Keratinocyte (primary cell): ENCODE measurements at regions not wholly inside any gene's neighbourhood (a gene's known extent, or its start where the extent isn't known, plus 50 kb on each side); places are given as distances from the start of the nearest gene placed in this dataset.

ENCODE experiments used
- DNase-seq: peaks from one replicate; pipeline ENCODE4 v3.0.0-alpha.2; 2011; ENCODE audit warnings: low read depth, missing footprints, low spot score
- FAIRE-seq: peaks from 2 replicates; lab custom pipeline; 2011; peaks lifted over from hg19 to GRCh38; lab: Jason Lieb, UNC
- H2AFZ ChIP-seq: 2 replicates; pipeline ENCODE4 v1.6.0; 2012; ENCODE audit warnings: low read length, control low read depth, inconsistent platforms; ENCODE audit not compliant: control insufficient read depth
- H3K27ac ChIP-seq: 2 replicates; pipeline ENCODE4 v1.5.1; 2011; ENCODE audit warnings: low read length; ENCODE audit not compliant: control insufficient read depth, insufficient read depth
- H3K27me3 ChIP-seq: 3 replicates; pipeline ENCODE4 v1.6.0; 2011; ENCODE audit warnings: low read length; ENCODE audit not compliant: control insufficient read depth, insufficient read depth; ENCODE audit errors: extremely low read depth
- H3K36me3 ChIP-seq, 2 experiments: 2 replicates in 1 of 2; 3 replicates in 1 of 2; pipeline ENCODE4 v1.5.1; 2011; ENCODE audit warnings: low read length in 2 of 2, mild to moderate bottlenecking in 1 of 2; ENCODE audit not compliant: control insufficient read depth in 2 of 2, insufficient read depth in 2 of 2; ENCODE audit errors: extremely low read depth in 1 of 2
- H3K4me1 ChIP-seq: 3 replicates; pipeline ENCODE4 v1.5.1; 2011; ENCODE audit warnings: low read length; ENCODE audit not compliant: control insufficient read depth, insufficient read depth; ENCODE audit errors: extremely low read depth
- H3K4me2 ChIP-seq: 3 replicates; pipeline ENCODE4 v1.6.0; 2011; ENCODE audit warnings: low read depth, low read length; ENCODE audit not compliant: control insufficient read depth, insufficient read depth; ENCODE audit errors: extremely low read depth
- H3K4me3 ChIP-seq, 3 experiments: fragments of 200-600 bp in 1 of 3; sonication (generic) in 1 of 3; 2 replicates in 2 of 3; 3 replicates in 1 of 3; pipeline ENCODE4 v1.5.1; 2011 to 2016; ENCODE audit warnings: low read length in 3 of 3, mild to moderate bottlenecking in 3 of 3, control low read depth in 2 of 3, inconsistent platforms in 1 of 3, low read depth in 1 of 3, mixed read lengths in 1 of 3, mixed run types in 1 of 3, moderate library complexity in 1 of 3; ENCODE audit not compliant: control insufficient read depth in 2 of 3, insufficient read depth in 2 of 3; ENCODE audit errors: extremely low read depth in 1 of 3
- H3K79me2 ChIP-seq: 2 replicates; pipeline ENCODE4 v1.6.0; 2012; ENCODE audit warnings: low read length; ENCODE audit not compliant: control insufficient read depth, insufficient read depth
- H3K9ac ChIP-seq: 3 replicates; pipeline ENCODE4 v1.6.0; 2011; ENCODE audit warnings: low read length; ENCODE audit not compliant: control insufficient read depth, insufficient read depth; ENCODE audit errors: extremely low read depth
- H3K9me1 ChIP-seq: 3 replicates; pipeline ENCODE4 v1.6.0; 2011; ENCODE audit warnings: low read length; ENCODE audit not compliant: control insufficient read depth, insufficient read depth; ENCODE audit errors: extremely low read depth
- H3K9me3 ChIP-seq: 2 replicates; pipeline ENCODE4 v1.5.1; 2012; ENCODE audit warnings: low read depth, low read length; ENCODE audit not compliant: control insufficient read depth
- H4K20me1 ChIP-seq: 3 replicates; pipeline ENCODE4 v1.6.0; 2011; ENCODE audit warnings: low read length; ENCODE audit not compliant: control insufficient read depth, insufficient read depth; ENCODE audit errors: extremely low read depth
- CTCF ChIP-seq, 3 experiments: IDR thresholded peaks in 1 of 3; conservative IDR thresholded peaks in 1 of 3; optimal IDR thresholded peaks in 1 of 3; 2 replicates in 2 of 3; 3 replicates in 1 of 3; pipeline versions ENCODE3 to v1.5.1; 2011; ENCODE audit warnings: low read length in 3 of 3, mild to moderate bottlenecking in 3 of 3, moderate library complexity in 2 of 3, control low read depth in 1 of 3, inconsistent platforms in 1 of 3; ENCODE audit not compliant: insufficient read depth in 2 of 3; ENCODE audit errors: extremely low read depth in 1 of 3
- EZH2 ChIP-seq: IDR thresholded peaks from one replicate; pipeline ENCODE4 v1.6.1; 2012; ENCODE audit warnings: inconsistent platforms, mild to moderate bottlenecking, low read length, moderate library complexity
- dilution Hi-C: fragments of 300-500 bp; cut with MboI; formaldehyde crosslinking; loops from one replicate; pipeline ENCODE4 v1.7.0; 2020; ENCODE audit warnings: low sequenced_read_pairs; ENCODE audit not compliant: extremely low pct_ligation_motif_present

GRCh38 chr2:8378016-8378810 is 303.6 kb upstream of the ID2 start:
- H3K4me2 ChIP-seq = no peak overlapping the region
- no peaks in the 10 kb centered on the region for H3K9me3 ChIP-seq
- dilution Hi-C loops = no loop called here
- no peak for TF ChIP-seq CTCF (optimal IDR thresholded peaks at IDR 0.05 in 1 of 3, IDR thresholded peaks at IDR 0.05 in 1 of 3, conservative IDR thresholded peaks at IDR 0.05 in 1 of 3; ENCODE audit: extremely low read depth in 1 of 3, insufficient read depth in 2 of 3, low read length in 3 of 3)
- no peak for TF ChIP-seq EZH2
- H3K27me3 ChIP-seq = no peaks in the 10 kb centered on the region
- no peak overlapping the region for H3K27ac ChIP-seq
- H3K36me3 ChIP-seq = no peaks in the 10 kb centered on the region
- DNase-seq = no peak
- H4K20me1 ChIP-seq = no peaks in the 10 kb centered on the region
- no peak for FAIRE-seq
- no peak overlapping the region for H3K9ac ChIP-seq
- H3K4me1 ChIP-seq = no peaks in the 10 kb centered on the region
- no peak overlapping the region for H3K4me3 ChIP-seq
- H3K79me2 ChIP-seq = no peaks in the 10 kb centered on the region
- H3K9me1 ChIP-seq = no peaks in the 10 kb centered on the region
- no peak overlapping the region for H2AFZ ChIP-seq

GRCh38 chr2:8379128-8379527 is 302.7 kb upstream of the ID2 start:
- H4K20me1 ChIP-seq = no peaks in the 10 kb centered on the region
- no peak overlapping the region for H3K4me3 ChIP-seq
- no peak for DNase-seq
- no peaks in the 10 kb centered on the region for H3K9me1 ChIP-seq
- no peak overlapping the region for H3K27ac ChIP-seq
- dilution Hi-C loops = no loop called here
- H3K9me3 ChIP-seq = no peaks in the 10 kb centered on the region
- no peaks in the 10 kb centered on the region for H3K27me3 ChIP-seq
- no peak overlapping the region for H3K4me2 ChIP-seq
- no peaks in the 10 kb centered on the region for H3K4me1 ChIP-seq
- H3K9ac ChIP-seq = no peak overlapping the region
- no peaks in the 10 kb centered on the region for H3K79me2 ChIP-seq
- H3K36me3 ChIP-seq = no peaks in the 10 kb centered on the region
- no peak for FAIRE-seq
- H2AFZ ChIP-seq = no peak overlapping the region
- TF ChIP-seq CTCF (optimal IDR thresholded peaks at IDR 0.05 in 1 of 3, IDR thresholded peaks at IDR 0.05 in 1 of 3, conservative IDR thresholded peaks at IDR 0.05 in 1 of 3; ENCODE audit: extremely low read depth in 1 of 3, insufficient read depth in 2 of 3, low read length in 3 of 3) = no peak
